ENCODE measurements at regions not wholly inside any gene's neighbourhood (a gene's known extent, or its start where the extent isn't known, plus 50 kb on each side); places are given as distances from the start of the nearest gene placed in this dataset.

GRCh38 chr2:42890791-42891355 lies 98.5 kb upstream of the HAAO start:
- ATAC-seq (no peak), DNase-seq (no peak)
- H3K4me1 ChIP-seq, result no peaks in the 10 kb centered on the region
- 89 to 92% methylated on average over 9 of the region's 9 CpGs for WGBS, 2 donors
- peaks cover 0 to 6% (median 0%) of the 10 kb centered on the region in 3 donors for H3K9me3 ChIP-seq
- H3K27ac ChIP-seq, result no peak overlapping the region
- H3K36me3 ChIP-seq (replicated peaks in 1 of 2; ENCODE audit: insufficient read depth in 1 of 2, low read depth in 2 of 2), result no peaks in the 10 kb centered on the region
- no peaks in the 10 kb centered on the region for H3K27me3 ChIP-seq
- TF ChIP-seq POLR2A (IDR thresholded peaks at IDR 0.05), result no peak
- TF ChIP-seq CTCF (IDR thresholded peaks at IDR 0.05), result no peak
- no peak overlapping the region for H3K4me3 ChIP-seq
- intact Hi-C loops (cut with DNase I), result no loop called here

GRCh38 chr2:42888321-42889245 lies 96.2 kb upstream of the HAAO start:
- Histone ChIP-seq H3K4me3 (no peak overlapping the region), H3K4me1 (no peaks in the 10 kb centered on the region), H3K9me3 (peaks cover 0 to 6% (median 0%) of the 10 kb centered on the region in 3 donors), H3K27me3 (no peaks in the 10 kb centered on the region), H3K27ac (no peak overlapping the region), H3K36me3 (replicated peaks in 1 of 2; ENCODE audit: insufficient read depth in 1 of 2, low read depth in 2 of 2) (no peaks in the 10 kb centered on the region)
- DNase-seq (no peak), ATAC-seq (no peak)
- TF ChIP-seq CTCF (IDR thresholded peaks at IDR 0.05) (no peak), POLR2A (IDR thresholded peaks at IDR 0.05) (no peak)
- WGBS, 2 donors, result 84 to 85% methylated on average over 5 of the region's 5 CpGs
- intact Hi-C loops (cut with DNase I), result no loop called here

- Histone ChIP-seq H3K27me3 (no peaks in the 10 kb centered on the region), H3K27ac (no peak overlapping the region), H3K4me3 (no peak overlapping the region), H3K9me3 (peaks cover 0 to 6% (median 0%) of the 10 kb centered on the region in 3 donors), H3K36me3 (replicated peaks in 1 of 2; ENCODE audit: insufficient read depth in 1 of 2, low read depth in 2 of 2) (no peaks in the 10 kb centered on the region), H3K4me1 (no peaks in the 10 kb centered on the region)
- DNase-seq (no peak), ATAC-seq (no peak)
- no peak for TF ChIP-seq POLR2A (IDR thresholded peaks at IDR 0.05)
- TF ChIP-seq CTCF (IDR thresholded peaks at IDR 0.05), result no peak
- 74 to 75% methylated on average over 7 of the region's 7 CpGs for WGBS, 2 donors
- intact Hi-C loops (cut with DNase I), result no loop called here
Measured at GRCh38 chr2:42886921-42887320, 94.5 kb upstream of the HAAO start.

GRCh38 chr2:42882756-42883155 lies 90.4 kb upstream of the HAAO start:
- intact Hi-C loops (cut with DNase I), result no loop called here
- no peak for TF ChIP-seq POLR2A (IDR thresholded peaks at IDR 0.05)
- no peak for TF ChIP-seq CTCF (IDR thresholded peaks at IDR 0.05)
- Histone ChIP-seq H3K4me1 (peaks cover 18% of the 10 kb centered on the region), H3K27ac (no peak overlapping the region), H3K36me3 (replicated peaks in 1 of 2; ENCODE audit: insufficient read depth in 1 of 2, low read depth in 2 of 2) (no peaks in the 10 kb centered on the region), H3K4me3 (no peak overlapping the region), H3K27me3 (no peaks in the 10 kb centered on the region), H3K9me3 (no peaks in the 10 kb centered on the region)
- no peak for DNase-seq
- no peak for ATAC-seq
- WGBS, 2 donors, result 88 to 93% methylated on average over 1 of the region's 1 CpG

All from body of pancreas (tissue), 4 donors.